Kidney (tissue), 13 donors: ENCODE measurements at regions not wholly inside any gene's neighbourhood (a gene's known extent, or its start where the extent isn't known, plus 50 kb on each side); places are given as distances from the start of the nearest gene placed in this dataset.

ENCODE experiments used
- DNase-seq, 5 donors: peaks; one replicate each; pipeline ENCODE4 v3.0.0-alpha.2; 2013 to 2020
- FAIRE-seq: peaks from 2 replicates; lab custom pipeline; 2012; peaks lifted over from hg19 to GRCh38; lab: Jason Lieb, UNC
- H3K27ac ChIP-seq, 2 donors: one replicate each; pipeline ENCODE4 v1.7.0; 2013; ENCODE audit warnings: low read depth in 2 of 2, low read length in 2 of 2, inconsistent platforms in 1 of 2
- H3K27me3 ChIP-seq: one replicate; pipeline ENCODE4 v1.7.1; 2013; ENCODE audit warnings: low read length, inconsistent platforms; ENCODE audit not compliant: control insufficient read depth, insufficient read depth
- H3K36me3 ChIP-seq, 3 donors: one replicate each; pipeline versions ENCODE4 v1.7.0 to v1.7.1; 2013; ENCODE audit warnings: low read length in 3 of 3, control low read depth in 1 of 3, inconsistent platforms in 1 of 3; ENCODE audit not compliant: insufficient read depth in 3 of 3, control insufficient read depth in 2 of 3
- H3K4me1 ChIP-seq, 3 donors: one replicate each; pipeline versions ENCODE4 v1.7.0 to v1.7.1; 2013; ENCODE audit warnings: low read length in 3 of 3, inconsistent platforms in 1 of 3, low read depth in 1 of 3; ENCODE audit not compliant: control insufficient read depth in 2 of 3, insufficient read depth in 2 of 3
- H3K4me3 ChIP-seq, 3 donors: one replicate each; pipeline versions ENCODE4 v1.7.0 to v1.8.1; 2013; ENCODE audit warnings: low read length in 3 of 3, control low read depth in 1 of 3, inconsistent platforms in 1 of 3
- H3K9ac ChIP-seq, 3 donors: one replicate each; pipeline versions ENCODE4 v1.7.0 to v1.7.1; 2013; ENCODE audit warnings: low read length in 3 of 3, control low read depth in 1 of 3, inconsistent platforms in 1 of 3
- H3K9me3 ChIP-seq, 3 donors: one replicate each; pipeline versions ENCODE4 v1.7.0 to v1.7.1; 2013; ENCODE audit warnings: low read length in 3 of 3, control low read depth in 1 of 3, inconsistent platforms in 1 of 3; ENCODE audit not compliant: control insufficient read depth in 2 of 3, insufficient read depth in 1 of 3
- CTCF ChIP-seq: IDR thresholded peaks from 3 replicates; pipeline ENCODE4 v1.5.1; 2012; ENCODE audit warnings: mild to moderate bottlenecking, moderate library complexity, borderline replicate concordance; ENCODE audit not compliant: insufficient read depth; ENCODE audit errors: extremely low read depth
- intact Hi-C: fragments of 100-400 bp; cut with DNase I; formaldehyde crosslinking; loops from one replicate; pipeline ENCODE4 v1.11.1; 2022
- donor health status: control.
- donor health status: control.
- donor health status: control.
- donor health status: control.
- donor health status: control.
- donor health status: DM: yes; HTN: yes; CAD: no.
- donor health status: Normal renal cell carcinoma (clear cell type).

- Histone ChIP-seq H3K36me3 (no peaks in the 10 kb centered on the region), H3K27ac (no peak overlapping the region), H3K4me3 (no peak overlapping the region), H3K9me3 (peaks cover 0 to 4% (median 0%) of the 10 kb centered on the region in 3 donors), H3K9ac (no peak overlapping the region), H3K4me1 (no peaks in the 10 kb centered on the region), H3K27me3 (no peaks in the 10 kb centered on the region)
- intact Hi-C loops, result no loop called here
- no peak for TF ChIP-seq CTCF
- FAIRE-seq (no peak), DNase-seq (no peak)
Measured at GRCh38 chr2:16005389-16005788, 65.0 kb downstream of the MYCN start.

- H3K9me3 ChIP-seq, result peaks cover 0 to 4% (median 0%) of the 10 kb centered on the region in 3 donors
- no peak for FAIRE-seq
- no peak overlapping the region for H3K4me3 ChIP-seq
- no peaks in the 10 kb centered on the region for H3K36me3 ChIP-seq
- H3K9ac ChIP-seq, result no peak overlapping the region
- no peak for TF ChIP-seq CTCF
- intact Hi-C loops, result no loop called here
- DNase-seq, result no peak
- H3K4me1 ChIP-seq, result no peaks in the 10 kb centered on the region
- H3K27me3 ChIP-seq, result no peaks in the 10 kb centered on the region
- no peak overlapping the region for H3K27ac ChIP-seq
Measured at GRCh38 chr2:16003809-16004208, 63.5 kb downstream of the MYCN start.

GRCh38 chr2:16003152-16003551 lies 62.8 kb downstream of the MYCN start:
- no peak overlapping the region for H3K4me3 ChIP-seq
- no peak for TF ChIP-seq CTCF
- FAIRE-seq (no peak), DNase-seq (no peak)
- no peaks in the 10 kb centered on the region for H3K36me3 ChIP-seq
- H3K9ac ChIP-seq, result no peak overlapping the region
- H3K9me3 ChIP-seq, result peaks cover 0 to 4% (median 0%) of the 10 kb centered on the region in 3 donors
- intact Hi-C loops, result no loop called here
- H3K27ac ChIP-seq, result no peak overlapping the region
- no peaks in the 10 kb centered on the region for H3K4me1 ChIP-seq
- H3K27me3 ChIP-seq, result no peaks in the 10 kb centered on the region

GRCh38 chr2:16002575-16002974 lies 62.2 kb downstream of the MYCN start:
- no peak for FAIRE-seq
- Histone ChIP-seq H3K4me3 (no peak overlapping the region), H3K9ac (no peak overlapping the region), H3K9me3 (peaks cover 0 to 4% (median 0%) of the 10 kb centered on the region in 3 donors), H3K4me1 (no peaks in the 10 kb centered on the region), H3K36me3 (no peaks in the 10 kb centered on the region), H3K27ac (no peak overlapping the region), H3K27me3 (no peaks in the 10 kb centered on the region)
- intact Hi-C loops, result no loop called here
- TF ChIP-seq CTCF, result no peak
- no peak for DNase-seq
